ENCODE measurements at regions not wholly inside any gene's neighbourhood (a gene's known extent, or its start where the extent isn't known, plus 50 kb on each side); places are given as distances from the start of the nearest gene placed in this dataset.

GRCh38 chr12:20050221-20050620 lies 318.1 kb upstream of the PDE3A start:
- H3K27me3 Mint-ChIP-seq, result no peaks in the 10 kb centered on the region
- no peaks in the 10 kb centered on the region for H3K4me1 Mint-ChIP-seq

GRCh38 chr12:20053782-20054181 lies 314.6 kb upstream of the PDE3A start:
- H3K9ac ChIP-seq (ENCODE audit: low read length), result no peak overlapping the region
- ChIA-PET CTCF (no interaction called here), POLR2A (no interaction called here)
- no peaks in the 10 kb centered on the region for H3K36me3 ChIP-seq (replicated peaks in 1 of 2; ENCODE audit: control extremely low read depth in 1 of 2, control insufficient read depth in 1 of 2, extremely low read depth in 1 of 2, insufficient read depth in 2 of 2, low read length in 1 of 2)
- Mint-ChIP-seq H3K4me3 (no peak overlapping the region), H3K9me3 (ENCODE audit: insufficient read depth) (peaks cover 3% of the 10 kb centered on the region), H3K4me1 (no peaks in the 10 kb centered on the region), H3K27me3 (no peaks in the 10 kb centered on the region), H3K27ac (no peak overlapping the region)
- no peaks in the 10 kb centered on the region for H3K4me1 ChIP-seq (ENCODE audit: control insufficient read depth in 2 of 2, insufficient read depth in 2 of 2, low read length in 2 of 2)
- DNase-seq (no peak), ATAC-seq (ENCODE audit: low read depth) (no peak)
- peaks cover 0 to 4% (median 2%) of the 10 kb centered on the region in 3 donors for H3K9me3 ChIP-seq (ENCODE audit: control extremely low read depth in 1 of 3, control insufficient read depth in 2 of 3, insufficient read depth in 1 of 3, low read length in 2 of 3)
- H2AFZ ChIP-seq (ENCODE audit: insufficient read depth, low read depth, low read length, poor library complexity, severe bottlenecking), result no peak overlapping the region
- no peak overlapping the region for H3K4me3 ChIP-seq (ENCODE audit: control extremely low read depth in 1 of 5, extremely low read depth in 1 of 5, insufficient read depth in 1 of 5, low read depth in 2 of 5, low read length in 4 of 5)
- no peaks in the 10 kb centered on the region for H3K27me3 ChIP-seq (replicated peaks in 1 of 4; ENCODE audit: control extremely low read depth in 1 of 4, control insufficient read depth in 3 of 4, insufficient read depth in 4 of 4, low read length in 3 of 4)
- no CpG with 5 or more reads among the region's 1 CpG for WGBS (ENCODE audit: insufficient coverage)
- H4K20me1 ChIP-seq (ENCODE audit: control insufficient read depth, insufficient read depth, low read length, poor library complexity, severe bottlenecking), result no peaks in the 10 kb centered on the region
- intact Hi-C loops (cut with micrococcal nuclease), result no loop called here
- no peak overlapping the region for H3K27ac ChIP-seq (ENCODE audit: low read length in 2 of 2)
- TF ChIP-seq EZH2 (IDR thresholded peaks at IDR 0.05; ENCODE audit: borderline replicate concordance, insufficient read depth, low read depth, low read length, poor library complexity, severe bottlenecking) (no peak), CTCF (IDR thresholded peaks at IDR 0.05) (no peak)
- H3K79me2 ChIP-seq (ENCODE audit: control insufficient read depth, insufficient read depth, low read length), result no peaks in the 10 kb centered on the region
- no peak overlapping the region for H3K4me2 ChIP-seq (replicated peaks; ENCODE audit: low read depth, low read length, poor library complexity, severe bottlenecking)

More at GRCh38 chr12:20050221-20050620, 318.1 kb upstream of the PDE3A start:
- ChIA-PET POLR2A (no interaction called here), CTCF (no interaction called here)
- TF ChIP-seq EZH2 (IDR thresholded peaks at IDR 0.05; ENCODE audit: borderline replicate concordance, insufficient read depth, low read depth, low read length, poor library complexity, severe bottlenecking) (no peak), CTCF (IDR thresholded peaks at IDR 0.05) (no peak)
- H3K4me1 ChIP-seq (ENCODE audit: control insufficient read depth in 2 of 2, insufficient read depth in 2 of 2, low read length in 2 of 2), result no peaks in the 10 kb centered on the region
- H3K4me2 ChIP-seq (replicated peaks; ENCODE audit: low read depth, low read length, poor library complexity, severe bottlenecking), result no peak overlapping the region
- intact Hi-C loops (cut with micrococcal nuclease), result no loop called here
- no peak overlapping the region for H3K4me3 ChIP-seq (ENCODE audit: control extremely low read depth in 1 of 5, extremely low read depth in 1 of 5, insufficient read depth in 1 of 5, low read depth in 2 of 5, low read length in 4 of 5)
- WGBS (ENCODE audit: insufficient coverage), result 71% methylated on average over 2 of the region's 3 CpGs
- Mint-ChIP-seq H3K9me3 (ENCODE audit: insufficient read depth) (peaks cover 4% of the 10 kb centered on the region), H3K27ac (no peak overlapping the region), H3K4me3 (no peak overlapping the region)
- H2AFZ ChIP-seq (ENCODE audit: insufficient read depth, low read depth, low read length, poor library complexity, severe bottlenecking), result no peak overlapping the region
- H3K9me3 ChIP-seq (ENCODE audit: control extremely low read depth in 1 of 3, control insufficient read depth in 2 of 3, insufficient read depth in 1 of 3, low read length in 2 of 3), result peaks cover 0 to 7% (median 0%) of the 10 kb centered on the region in 3 donors
- no peak overlapping the region for H3K9ac ChIP-seq (ENCODE audit: low read length)
- H3K79me2 ChIP-seq (ENCODE audit: control insufficient read depth, insufficient read depth, low read length), result no peaks in the 10 kb centered on the region
- H4K20me1 ChIP-seq (ENCODE audit: control insufficient read depth, insufficient read depth, low read length, poor library complexity, severe bottlenecking), result no peaks in the 10 kb centered on the region
- no peak for ATAC-seq (ENCODE audit: low read depth)
- H3K27ac ChIP-seq (ENCODE audit: low read length in 2 of 2), result no peak overlapping the region
- DNase-seq, result no peak
- no peaks in the 10 kb centered on the region for H3K27me3 ChIP-seq (replicated peaks in 1 of 4; ENCODE audit: control extremely low read depth in 1 of 4, control insufficient read depth in 3 of 4, insufficient read depth in 4 of 4, low read length in 3 of 4)
- H3K36me3 ChIP-seq (replicated peaks in 1 of 2; ENCODE audit: control extremely low read depth in 1 of 2, control insufficient read depth in 1 of 2, extremely low read depth in 1 of 2, insufficient read depth in 2 of 2, low read length in 1 of 2), result no peaks in the 10 kb centered on the region

All from B cell (primary cell).